ENCODE measurements at regions not wholly inside any gene's neighbourhood (a gene's known extent, or its start where the extent isn't known, plus 50 kb on each side); places are given as distances from the start of the nearest gene placed in this dataset.
"Not testable (repeated sequence)": the region's sequence is repeated elsewhere in the genome, so short reads cannot be mapped to it uniquely, and the experiment has no call there.

- not testable (repeated sequence) for TF ChIP-seq EZH2 (IDR thresholded peaks at IDR 0.05; ENCODE audit: low read length, unreplicated experiment); EZH2phosphoT487 (IDR thresholded peaks at IDR 0.05; ENCODE audit: borderline replicate concordance, low read length)
These were observed 321.5 kb downstream of the EMP1 start for GRCh38 chr12:13518034-13518433.
